IMR-90 (cell line): ENCODE measurements at regions not wholly inside any gene's neighbourhood (a gene's known extent, or its start where the extent isn't known, plus 50 kb on each side); places are given as distances from the start of the nearest gene placed in this dataset.

ENCODE experiments used
- ATAC-seq: fragments of 200-7000 bp; cut with Tn5 transposase; 2 replicates; pipeline ENCODE4 v1.9.1; 2020; ENCODE audit warnings: low read depth, mild to moderate bottlenecking, moderate library complexity
- BruUV-seq: library from RNA; stranded (reverse); fragments of 400-500 nt; replicated peaks from 2 replicates; lab custom pipeline; 2021; lab: Mats Ljungman, UMichigan
- CTCF ChIA-PET: fragments of 300-600 bp; formaldehyde crosslinking; extraction: SDS; loops from one replicate; lab custom pipeline; 2021; ENCODE audit warnings: antibody characterized with exemption; lab: Yijun Ruan, JAX
- POLR2A ChIA-PET: fragments of 300-600 bp; sonication (Branson Sonifier 250); formaldehyde crosslinking; loops from one replicate; lab custom pipeline; 2022; ENCODE audit warnings: antibody characterized with exemption; ENCODE audit not compliant: unreplicated experiment; lab: Charles Lee
- DNase-seq: peaks from one replicate; pipeline ENCODE4 v3.0.0; 2013
- H2AFZ ChIP-seq: replicated peaks from 2 replicates; pipeline ENCODE3; 2013; ENCODE audit warnings: low read length, mild to moderate bottlenecking; ENCODE audit not compliant: poor library complexity
- H2AK5ac ChIP-seq: 2 replicates; pipeline ENCODE4 v1.6.1; 2013; ENCODE audit warnings: low read depth, low read length, inconsistent platforms
- H2AK9ac ChIP-seq: replicated peaks from 2 replicates; pipeline ENCODE3; 2013; ENCODE audit warnings: mild to moderate bottlenecking, low read depth, low read length, moderate library complexity; ENCODE audit not compliant: poor library complexity
- H2BK120ac ChIP-seq: 2 replicates; pipeline ENCODE4 v1.6.1; 2013; ENCODE audit warnings: low read depth, low read length, inconsistent platforms
- H2BK15ac ChIP-seq: 3 replicates; pipeline ENCODE4 v1.6.1; 2013; ENCODE audit warnings: low read depth, low read length, inconsistent platforms
- H2BK20ac ChIP-seq: 2 replicates; pipeline ENCODE4 v1.6.1; 2013; ENCODE audit warnings: low read depth, mild to moderate bottlenecking, inconsistent platforms, low read length, moderate library complexity
- H2BK5ac ChIP-seq: 2 replicates; pipeline ENCODE4 v1.6.1; 2013; ENCODE audit warnings: mild to moderate bottlenecking, low read depth, low read length, inconsistent platforms; ENCODE audit not compliant: poor library complexity, severe bottlenecking
- H3K14ac ChIP-seq: replicated peaks from 2 replicates; pipeline ENCODE4 v1.6.1; 2013; ENCODE audit warnings: low read depth, low read length, inconsistent platforms
- H3K18ac ChIP-seq: 2 replicates; pipeline ENCODE4 v1.6.1; 2013; ENCODE audit warnings: low read depth, low read length, control low read depth
- H3K23ac ChIP-seq: 2 replicates; pipeline ENCODE4 v1.6.1; 2013; ENCODE audit warnings: low read depth, low read length, inconsistent platforms
- H3K27ac ChIP-seq: 2 replicates; pipeline ENCODE4 v1.5.1; 2013; ENCODE audit warnings: mild to moderate bottlenecking, control low read depth, low read length; ENCODE audit not compliant: insufficient read depth
- H3K27me3 ChIP-seq: 2 replicates; pipeline ENCODE4 v1.6.1; 2013; ENCODE audit warnings: low read length; ENCODE audit not compliant: control insufficient read depth, insufficient read depth
- H3K36me3 ChIP-seq: 2 replicates; pipeline ENCODE4 v1.6.1; 2013; ENCODE audit warnings: low read length, mixed read lengths; ENCODE audit not compliant: control insufficient read depth, insufficient read depth
- H3K4ac ChIP-seq: 2 replicates; pipeline ENCODE4 v1.6.1; 2013; ENCODE audit warnings: low read depth, low read length, inconsistent platforms
- H3K4me1 ChIP-seq: 2 replicates; pipeline ENCODE4 v1.6.1; 2013; ENCODE audit warnings: low read length, mixed read lengths; ENCODE audit not compliant: control insufficient read depth, insufficient read depth
- H3K4me2 ChIP-seq: 2 replicates; pipeline ENCODE4 v1.6.1; 2013; ENCODE audit warnings: low read depth, mild to moderate bottlenecking, control low read depth, low read length, moderate library complexity
- H3K4me3 ChIP-seq: 2 replicates; pipeline ENCODE4 v1.5.1; 2013; ENCODE audit warnings: low read depth, mild to moderate bottlenecking, control low read depth, low read length, moderate library complexity; ENCODE audit not compliant: insufficient read depth
- H3K56ac ChIP-seq: 2 replicates; pipeline ENCODE4 v1.6.1; 2013; ENCODE audit warnings: low read length, inconsistent platforms; ENCODE audit not compliant: insufficient read depth; ENCODE audit errors: extremely low read depth
- H3K79me1 ChIP-seq, 2 experiments: 2 replicates each; pipeline ENCODE4 v1.6.1; 2013; ENCODE audit warnings: low read length in 2 of 2, inconsistent platforms in 1 of 2, low read depth in 1 of 2
- H3K9ac ChIP-seq: 2 replicates; pipeline ENCODE4 v1.6.1; 2013; ENCODE audit warnings: low read depth, low read length, control low read depth
- H3K9me1 ChIP-seq: 2 replicates; pipeline ENCODE4 v1.6.1; 2013; ENCODE audit warnings: low read length, inconsistent platforms; ENCODE audit not compliant: insufficient read depth
- H3K9me3 ChIP-seq: 2 replicates; pipeline ENCODE4 v1.6.1; 2013; ENCODE audit warnings: low read length; ENCODE audit not compliant: control insufficient read depth, insufficient read depth
- H4K20me1 ChIP-seq: 2 replicates; pipeline ENCODE4 v1.6.1; 2013; ENCODE audit warnings: low read length, inconsistent platforms; ENCODE audit not compliant: insufficient read depth
- H4K5ac ChIP-seq: 2 replicates; pipeline ENCODE4 v1.6.1; 2013; ENCODE audit warnings: mild to moderate bottlenecking, low read depth, low read length, control low read depth
- H4K8ac ChIP-seq, 2 experiments: 2 replicates each; pipeline ENCODE4 v1.6.1; 2013; ENCODE audit warnings: low read depth in 2 of 2, low read length in 2 of 2, control low read depth in 1 of 2, inconsistent platforms in 1 of 2
- H4K91ac ChIP-seq: 2 replicates; pipeline ENCODE4 v1.6.1; 2013; ENCODE audit warnings: low read depth, low read length, inconsistent platforms; ENCODE audit not compliant: insufficient read depth
- BHLHE40 ChIP-seq: fragments of 150-350 bp; IDR thresholded peaks from 2 replicates; pipeline ENCODE4 v1.6.1; 2016; ENCODE audit warnings: mild to moderate bottlenecking, low read depth, low read length
- MAZ ChIP-seq: IDR thresholded peaks from 2 replicates; pipeline ENCODE4 v1.6.1; 2012; ENCODE audit warnings: low read depth, mild to moderate bottlenecking, low read length, improper control_type of control experiment, moderate library complexity, borderline replicate concordance
- NFE2L2 ChIP-seq: fragments of 150-350 bp; IDR thresholded peaks from 2 replicates; pipeline ENCODE4 v1.6.1; 2016; ENCODE audit warnings: low read depth, mild to moderate bottlenecking, low read length
- RFX5 ChIP-seq: IDR thresholded peaks from 2 replicates; pipeline ENCODE4 v1.8.0; 2012; ENCODE audit warnings: low read depth, mild to moderate bottlenecking, low read length, moderate library complexity
- WGBS, 2 experiments: methylation state at CpG; one replicate each; pipeline versions ENCODE4 v1.1.5 to v1.1.7; 2013; ENCODE audit warnings: missing lambda C conversion rate in 2 of 2; ENCODE audit not compliant: insufficient read length in 1 of 2; ENCODE audit errors: extremely low coverage in 2 of 2; 5-methylcytosine and 5-hydroxymethylcytosine counted together
- dilution Hi-C: fragments of 300-500 bp; cut with HindIII; formaldehyde crosslinking; loops from one replicate; pipeline ENCODE4 v1.14.3; 2018; ENCODE audit warnings: low sequenced_read_pairs; ENCODE audit not compliant: unreplicated experiment
- in situ Hi-C: fragments of 300-500 bp; cut with MboI; formaldehyde crosslinking; loops from 3 replicates; pipeline ENCODE4 v1.14.3; 2019; ENCODE audit warnings: low sequenced_read_pairs, inconsistent platforms, mixed read lengths
- intact Hi-C: fragments of 100-400 bp; cut with micrococcal nuclease; formaldehyde crosslinking; loops from 2 replicates; pipeline ENCODE4 v1.10.0; 2022
- TF ChIP-seq, protein P1 (sequence below): conservative IDR thresholded peaks from 2 replicates; pipeline ENCODE4 v1.5.1; 2012; ENCODE audit warnings: mild to moderate bottlenecking, low read depth, low read length, improper control_type of control experiment

DNA sequence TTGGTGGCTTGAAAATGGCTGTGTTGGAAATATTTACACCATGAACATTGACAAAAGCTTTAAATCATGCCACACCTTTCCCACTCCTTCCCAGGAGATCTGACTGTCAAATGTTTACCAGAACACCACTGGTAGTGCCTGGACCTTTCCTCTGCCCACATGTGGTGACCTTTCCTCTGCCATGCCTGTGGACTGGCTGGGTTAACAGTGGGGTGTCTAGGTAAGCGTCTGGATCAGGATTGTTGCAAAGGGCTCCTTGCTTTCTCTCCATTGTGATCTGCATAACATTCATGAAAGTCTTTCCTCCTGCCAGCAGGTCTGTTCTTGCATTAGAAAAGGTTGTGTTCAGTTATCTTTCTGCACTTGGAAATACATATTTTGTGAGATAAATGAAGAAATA lies 572.7 kb downstream of the DHX35 start:
- intact Hi-C loops = no loop called here
- no peak overlapping the region for H3K4me2 ChIP-seq
- H4K20me1 ChIP-seq = no peaks in the 10 kb centered on the region
- no peak overlapping the region for H2BK5ac ChIP-seq
- no peak for ATAC-seq
- no CpG with 5 or more reads among the region's 1 CpG for WGBS, 2 experiments
- no peaks in the 10 kb centered on the region for H3K36me3 ChIP-seq
- no peak overlapping the region for H2BK20ac ChIP-seq
- in situ Hi-C loops = no loop called here
- no peak overlapping the region for H3K27ac ChIP-seq
- H3K4me3 ChIP-seq = no peak overlapping the region
- CTCF ChIA-PET = no interaction called here
- H3K4me1 ChIP-seq = no peaks in the 10 kb centered on the region
- H3K79me1 ChIP-seq = no peaks in the 10 kb centered on the region
- dilution Hi-C loops = no loop called here
- no peak overlapping the region for H3K14ac ChIP-seq
- H2AK5ac ChIP-seq = no peak overlapping the region
- H3K18ac ChIP-seq = no peak overlapping the region
- POLR2A ChIA-PET = no interaction called here
- no peak for DNase-seq
- no peak overlapping the region for H4K5ac ChIP-seq
- no peak overlapping the region for H2BK120ac ChIP-seq
- no peak overlapping the region for H4K8ac ChIP-seq
- no peak overlapping the region for H2BK15ac ChIP-seq
- H3K4ac ChIP-seq = no peak overlapping the region
- no peak overlapping the region for H3K9ac ChIP-seq
- no peak overlapping the region for H2AK9ac ChIP-seq
- no peak overlapping the region for H3K23ac ChIP-seq
- BruUV-seq = no TSS peak
- H3K9me3 ChIP-seq = peaks cover 2% of the 10 kb centered on the region; the same call in 1 of the 2 replicates
- H2AFZ ChIP-seq = no peak overlapping the region
- TF ChIP-seq MAZ = no peak
- no peak for TF ChIP-seq RFX5
- no peak for TF ChIP-seq NFE2L2
- TF ChIP-seq, protein P1, sequence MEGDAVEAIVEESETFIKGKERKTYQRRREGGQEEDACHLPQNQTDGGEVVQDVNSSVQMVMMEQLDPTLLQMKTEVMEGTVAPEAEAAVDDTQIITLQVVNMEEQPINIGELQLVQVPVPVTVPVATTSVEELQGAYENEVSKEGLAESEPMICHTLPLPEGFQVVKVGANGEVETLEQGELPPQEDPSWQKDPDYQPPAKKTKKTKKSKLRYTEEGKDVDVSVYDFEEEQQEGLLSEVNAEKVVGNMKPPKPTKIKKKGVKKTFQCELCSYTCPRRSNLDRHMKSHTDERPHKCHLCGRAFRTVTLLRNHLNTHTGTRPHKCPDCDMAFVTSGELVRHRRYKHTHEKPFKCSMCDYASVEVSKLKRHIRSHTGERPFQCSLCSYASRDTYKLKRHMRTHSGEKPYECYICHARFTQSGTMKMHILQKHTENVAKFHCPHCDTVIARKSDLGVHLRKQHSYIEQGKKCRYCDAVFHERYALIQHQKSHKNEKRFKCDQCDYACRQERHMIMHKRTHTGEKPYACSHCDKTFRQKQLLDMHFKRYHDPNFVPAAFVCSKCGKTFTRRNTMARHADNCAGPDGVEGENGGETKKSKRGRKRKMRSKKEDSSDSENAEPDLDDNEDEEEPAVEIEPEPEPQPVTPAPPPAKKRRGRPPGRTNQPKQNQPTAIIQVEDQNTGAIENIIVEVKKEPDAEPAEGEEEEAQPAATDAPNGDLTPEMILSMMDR = no peak
- no peak for TF ChIP-seq BHLHE40
- H3K56ac ChIP-seq = no peak overlapping the region
- no peaks in the 10 kb centered on the region for H3K9me1 ChIP-seq
- H3K27me3 ChIP-seq = no peaks in the 10 kb centered on the region
- H4K91ac ChIP-seq = no peak overlapping the region
